ENCODE measurements at regions not wholly inside any gene's neighbourhood (a gene's known extent, or its start where the extent isn't known, plus 50 kb on each side); places are given as distances from the start of the nearest gene placed in this dataset.
A peak's percentile ranks its signal among the peaks of the same experiment; 100 is the strongest.
"Not testable (repeated sequence)": the region's sequence is repeated elsewhere in the genome, so short reads cannot be mapped to it uniquely, and the experiment has no call there.

- TF ChIP-seq EZH2phosphoT487 (IDR thresholded peaks at IDR 0.05; ENCODE audit: borderline replicate concordance, low read depth, low read length) (no peak), CTCF (conservative IDR thresholded peaks at IDR 0.05; ENCODE audit: low read length) (no peak)
- Histone ChIP-seq H3K79me2 (ENCODE audit: insufficient read depth, low read depth, low read length) (no peaks in the 10 kb centered on the region), H3K4me1 (ENCODE audit: insufficient read depth, low read length, poor library complexity, severe bottlenecking) (peaks cover 35% of the 10 kb centered on the region), H4K20me1 (ENCODE audit: insufficient read depth, low read length) (no peaks in the 10 kb centered on the region), H3K9me3 (ENCODE audit: low read length) (no peaks in the 10 kb centered on the region; the same call in 1 of the 2 replicates), H3K4me3 (ENCODE audit: low read depth, low read length, poor library complexity, severe bottlenecking) (peak overlapping the region; percentile 59), H3K36me3 (ENCODE audit: insufficient read depth, low read length) (no peaks in the 10 kb centered on the region), H3K9me2 (ENCODE audit: insufficient read depth, low read length) (no peaks in the 10 kb centered on the region), H2AFZ (ENCODE audit: low read length) (peak overlapping the region; percentile 59; the same call in 1 of the 2 replicates), H3K27ac (ENCODE audit: low read depth, low read length, poor library complexity, severe bottlenecking) (peak overlapping the region; percentile 71), H3K4me2 (ENCODE audit: low read length) (peak overlapping the region; percentile 74)
- BruUV-seq (replicated peaks): no TSS peak
- DNase-seq (ENCODE audit: low spot score): peak; percentile 91
- intact Hi-C loops (cut with micrococcal nuclease; ENCODE audit: unreplicated experiment): loop anchor here (1.0 kb wide), 1 partner anchor 38 kb away; no protein-coding TSS in a partner anchor
- ChIA-PET CTCF (ENCODE audit: unreplicated experiment) (interaction anchor here (1.0 kb wide), 1 partner anchor 16 kb away, joined by 8 read pairs; no protein-coding TSS in a partner anchor), POLR2A (interaction anchor here (0.6 to 2.7 kb wide), 14 partner anchors 9 to 1684 kb away, joined by 3 to 20 read pairs (median 3); no protein-coding TSS in a partner anchor)
These were observed 140.2 kb upstream of the RUNX1 start for GRCh38 chr21:35189077-35189863.

- POLR2A ChIA-PET; DNase-seq (ENCODE audit: low spot score); H4K20me1 ChIP-seq (ENCODE audit: insufficient read depth, low read length); BruUV-seq (replicated peaks); H3K4me1 ChIP-seq (ENCODE audit: insufficient read depth, low read length, poor library complexity, severe bottlenecking); H2AFZ ChIP-seq (ENCODE audit: low read length); H3K4me3 ChIP-seq (ENCODE audit: low read depth, low read length, poor library complexity, severe bottlenecking); H3K27ac ChIP-seq (ENCODE audit: low read depth, low read length, poor library complexity, severe bottlenecking); H3K9me2 ChIP-seq (ENCODE audit: insufficient read depth, low read length); H3K79me2 ChIP-seq (ENCODE audit: insufficient read depth, low read depth, low read length); H3K36me3 ChIP-seq (ENCODE audit: insufficient read depth, low read length); H3K9me3 ChIP-seq (ENCODE audit: low read length); H3K4me2 ChIP-seq (ENCODE audit: low read length); CTCF ChIA-PET (ENCODE audit: unreplicated experiment); intact Hi-C loops (cut with micrococcal nuclease; ENCODE audit: unreplicated experiment): not testable (repeated sequence)
These were observed 134.3 kb upstream of the RUNX1 start for GRCh38 chr21:35183389-35183788.

- no peak overlapping the region for H3K4me3 ChIP-seq (ENCODE audit: low read depth, low read length, poor library complexity, severe bottlenecking)
- no peak overlapping the region for H3K4me2 ChIP-seq (ENCODE audit: low read length)
- ChIA-PET POLR2A (interaction anchor here (0.6 to 1.2 kb wide), 3 partner anchors 9 to 130 kb away, joined by 3 to 4 read pairs (median 4); no protein-coding TSS in a partner anchor), CTCF (ENCODE audit: unreplicated experiment) (no interaction called here)
- no peaks in the 10 kb centered on the region for H3K4me1 ChIP-seq (ENCODE audit: insufficient read depth, low read length, poor library complexity, severe bottlenecking)
- no peaks in the 10 kb centered on the region for H4K20me1 ChIP-seq (ENCODE audit: insufficient read depth, low read length)
- no peak overlapping the region for H3K27ac ChIP-seq (ENCODE audit: low read depth, low read length, poor library complexity, severe bottlenecking)
- TF ChIP-seq EZH2phosphoT487 (IDR thresholded peaks at IDR 0.05; ENCODE audit: borderline replicate concordance, low read depth, low read length): no peak
- no peak for TF ChIP-seq CTCF (conservative IDR thresholded peaks at IDR 0.05; ENCODE audit: low read length)
- H3K79me2 ChIP-seq (ENCODE audit: insufficient read depth, low read depth, low read length): no peaks in the 10 kb centered on the region
- no TSS peak for BruUV-seq (replicated peaks)
- no peaks in the 10 kb centered on the region; the same call in 1 of the 2 replicates for H3K9me3 ChIP-seq (ENCODE audit: low read length)
- no peaks in the 10 kb centered on the region for H3K9me2 ChIP-seq (ENCODE audit: insufficient read depth, low read length)
- H3K36me3 ChIP-seq (ENCODE audit: insufficient read depth, low read length): no peaks in the 10 kb centered on the region
- no peak for DNase-seq (ENCODE audit: low spot score)
- no peak overlapping the region for H2AFZ ChIP-seq (ENCODE audit: low read length)
- intact Hi-C loops (cut with micrococcal nuclease; ENCODE audit: unreplicated experiment): no loop called here
These were observed 131.0 kb upstream of the RUNX1 start for GRCh38 chr21:35179990-35180540.

All from OCI-LY7 (cell line).